ENCODE measurements at regions not wholly inside any gene's neighbourhood (a gene's known extent, or its start where the extent isn't known, plus 50 kb on each side); places are given as distances from the start of the nearest gene placed in this dataset.

- peak; percentile 30 to 58 for DNase-seq
These were observed 856.4 kb downstream of the RNF144A start for GRCh38 chr2:7773362-7774360.

GRCh38 chr2:7774481-7774880 lies 857.3 kb downstream of the RNF144A start:
- no peak for DNase-seq

GRCh38 chr2:7777668-7778067 lies 860.5 kb downstream of the RNF144A start:
- DNase-seq: no peak

- DNase-seq: no peak
These were observed 863.1 kb downstream of the RNF144A start for GRCh38 chr2:7780321-7780720.

- no peak for DNase-seq
These were observed 868.5 kb downstream of the RNF144A start for GRCh38 chr2:7785700-7786099.

- no peak for DNase-seq
These were observed 871.5 kb downstream of the RNF144A start for GRCh38 chr2:7788736-7789135.

GRCh38 chr2:7792031-7792651 lies 874.9 kb downstream of the RNF144A start:
- DNase-seq: no peak

- no peak for DNase-seq
These were observed 878.8 kb downstream of the RNF144A start for GRCh38 chr2:7795778-7796563.

- no peak for DNase-seq
These were observed 881.8 kb upstream of the ID2 start for GRCh38 chr2:7800031-7800430.

- no peak for DNase-seq
These were observed 880.6 kb upstream of the ID2 start for GRCh38 chr2:7801212-7801611.

GRCh38 chr2:7803515-7803914 lies 878.3 kb upstream of the ID2 start:
- no peak for DNase-seq

GRCh38 chr2:7809640-7810039 lies 872.2 kb upstream of the ID2 start:
- no peak for DNase-seq

- no peak for DNase-seq
These were observed 870.8 kb upstream of the ID2 start for GRCh38 chr2:7811073-7811472.

- no peak for DNase-seq
These were observed 869.4 kb upstream of the ID2 start for GRCh38 chr2:7812231-7812995.

- DNase-seq: no peak
These were observed 868.1 kb upstream of the ID2 start for GRCh38 chr2:7813541-7814292.

GRCh38 chr2:7815726-7816125 lies 866.1 kb upstream of the ID2 start:
- DNase-seq: no peak

GRCh38 chr2:7816233-7816632 lies 865.6 kb upstream of the ID2 start:
- no peak for DNase-seq

- DNase-seq: no peak
These were observed 864.9 kb upstream of the ID2 start for GRCh38 chr2:7816944-7817343.

GRCh38 chr2:7819316-7819715 lies 862.5 kb upstream of the ID2 start:
- DNase-seq: no peak

- DNase-seq: no peak
These were observed 862.0 kb upstream of the ID2 start for GRCh38 chr2:7819850-7820249.

GRCh38 chr2:7824211-7824610 lies 857.6 kb upstream of the ID2 start:
- DNase-seq: no peak
